Mesodermal cell (in vitro differentiated cells): ENCODE measurements at regions not wholly inside any gene's neighbourhood (a gene's known extent, or its start where the extent isn't known, plus 50 kb on each side); places are given as distances from the start of the nearest gene placed in this dataset.

Experiments
- H3K27ac ChIP-seq: 2 replicates; pipeline ENCODE4 v1.7.0; 2013; ENCODE audit warnings: mild to moderate bottlenecking, low read depth, low read length, moderate library complexity; ENCODE audit not compliant: severe bottlenecking
- H3K36me3 ChIP-seq: 2 replicates; pipeline ENCODE4 v1.7.1; 2013; ENCODE audit warnings: mild to moderate bottlenecking, low read length, moderate library complexity; ENCODE audit not compliant: control insufficient read depth, insufficient read depth
- H3K4me1 ChIP-seq: one replicate; pipeline ENCODE4 v1.7.1; 2013; ENCODE audit warnings: mild to moderate bottlenecking, low read length; ENCODE audit not compliant: insufficient read depth, control insufficient read depth, poor library complexity, severe bottlenecking
- H3K4me3 ChIP-seq: 2 replicates; pipeline ENCODE4 v1.7.0; 2013; ENCODE audit warnings: low read length, control low read depth, mild to moderate bottlenecking; ENCODE audit not compliant: insufficient read depth, poor library complexity, severe bottlenecking; ENCODE audit errors: extremely low read depth
- H3K9me3 ChIP-seq: 2 replicates; pipeline ENCODE4 v1.7.1; 2013; ENCODE audit warnings: mild to moderate bottlenecking, low read length, moderate library complexity; ENCODE audit not compliant: control insufficient read depth
- WGBS, 2 experiments: methylation state at CpG; one replicate each; pipeline ENCODE4 v1.1.5; 2013; ENCODE audit warnings: missing lambda C conversion rate in 2 of 2; ENCODE audit not compliant: insufficient coverage in 2 of 2; 5-methylcytosine and 5-hydroxymethylcytosine counted together

DNA sequence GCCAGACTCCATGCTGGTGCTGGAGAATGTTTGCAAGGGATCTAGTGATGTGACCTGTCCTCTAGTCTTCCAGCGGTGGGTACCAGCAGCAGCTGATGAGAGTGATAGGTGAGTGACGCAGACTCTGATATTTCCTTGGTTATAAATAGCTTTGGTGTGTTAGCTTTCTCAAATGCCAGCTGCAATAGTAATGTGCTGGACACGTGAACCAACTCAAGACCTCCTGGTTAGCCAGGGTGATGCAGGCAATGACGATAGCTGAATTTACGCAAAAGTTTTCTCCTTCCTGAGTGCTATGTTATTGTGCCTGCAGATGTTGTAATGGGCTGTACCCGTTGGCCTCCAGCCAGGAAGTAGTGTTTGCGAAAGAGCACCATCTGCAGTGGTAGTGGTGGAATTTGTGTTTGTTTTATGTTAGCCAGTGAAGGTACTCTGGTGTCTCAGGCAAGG, 129.5 kb downstream of the CYSLTR2 start:
- Histone ChIP-seq H3K4me3 (no peak overlapping the region), H3K36me3 (no peaks in the 10 kb centered on the region), H3K9me3 (peaks cover 8% of the 10 kb centered on the region), H3K4me1 (no peaks in the 10 kb centered on the region), H3K27ac (no peak overlapping the region)
- WGBS, 2 experiments, result 82 to 98% methylated on average over 3 to 6 of the region's 7 CpGs

DNA sequence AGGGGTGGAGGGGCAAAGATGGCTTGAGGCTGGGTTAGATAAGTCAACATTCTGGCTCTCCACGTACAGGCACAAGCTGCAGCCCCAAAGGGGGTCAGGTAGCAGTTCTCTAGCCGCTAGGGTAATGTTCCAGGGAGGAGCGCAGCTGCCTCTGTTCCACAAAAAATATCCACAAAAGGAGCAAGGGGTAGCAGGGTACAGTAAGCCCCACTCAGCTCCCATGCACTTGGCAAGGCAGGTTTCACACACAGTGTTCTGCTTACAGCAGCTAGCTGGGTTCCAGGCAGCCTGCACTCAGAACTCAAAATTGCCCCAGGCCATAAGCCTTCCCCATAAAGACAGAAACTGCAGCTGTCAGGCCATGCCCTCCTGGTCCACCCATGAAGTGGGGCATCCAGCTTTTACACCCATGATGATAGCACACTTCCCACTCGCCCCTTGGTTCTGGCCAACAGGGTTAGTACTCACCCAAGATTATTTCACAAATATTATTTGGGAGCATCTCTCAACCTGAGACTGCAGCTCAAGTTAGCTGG, 130.0 kb downstream of the CYSLTR2 start:
- WGBS, 2 experiments, result 88 to 100% methylated on average over 3 of the region's 4 CpGs
- H3K27ac ChIP-seq, result no peak overlapping the region

DNA sequence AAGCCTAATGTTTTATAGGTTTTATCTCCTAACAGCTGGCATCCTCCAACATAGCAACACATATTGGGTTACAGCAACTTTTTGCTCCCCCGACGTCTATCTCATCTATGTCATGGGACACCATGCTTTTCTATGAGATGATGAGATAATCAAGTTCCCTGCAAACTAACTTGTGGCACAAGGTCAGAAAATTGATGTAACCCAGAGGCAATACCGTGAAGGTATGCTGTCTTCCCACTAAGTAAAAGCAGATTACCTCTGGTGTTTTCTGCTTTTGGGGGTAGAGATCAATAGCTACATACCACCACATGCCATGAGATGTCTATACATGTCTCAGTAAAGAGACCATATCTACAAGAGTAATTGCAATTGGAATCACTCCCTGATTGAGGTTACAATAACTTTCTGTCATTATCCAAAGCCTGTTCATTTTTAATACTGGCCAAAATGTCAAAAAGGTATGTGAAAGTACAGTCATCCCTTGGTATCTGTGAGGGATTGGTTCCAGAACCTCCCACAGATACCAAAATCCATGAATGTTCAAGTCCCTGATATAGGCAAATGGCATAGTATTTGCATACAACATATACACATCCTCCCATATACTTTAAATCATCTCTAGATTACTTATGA, 131.3 kb downstream of the CYSLTR2 start:
- WGBS, 2 experiments, result 67 to 100% methylated on average over 1 to 3 of the region's 3 CpGs

More for the DNA sequence above, 130.0 kb downstream of the CYSLTR2 start:
- H3K4me3 ChIP-seq, result no peak overlapping the region
- H3K4me1 ChIP-seq, result no peaks in the 10 kb centered on the region
- no peaks in the 10 kb centered on the region for H3K36me3 ChIP-seq
- H3K9me3 ChIP-seq, result peaks cover 8% of the 10 kb centered on the region

DNA sequence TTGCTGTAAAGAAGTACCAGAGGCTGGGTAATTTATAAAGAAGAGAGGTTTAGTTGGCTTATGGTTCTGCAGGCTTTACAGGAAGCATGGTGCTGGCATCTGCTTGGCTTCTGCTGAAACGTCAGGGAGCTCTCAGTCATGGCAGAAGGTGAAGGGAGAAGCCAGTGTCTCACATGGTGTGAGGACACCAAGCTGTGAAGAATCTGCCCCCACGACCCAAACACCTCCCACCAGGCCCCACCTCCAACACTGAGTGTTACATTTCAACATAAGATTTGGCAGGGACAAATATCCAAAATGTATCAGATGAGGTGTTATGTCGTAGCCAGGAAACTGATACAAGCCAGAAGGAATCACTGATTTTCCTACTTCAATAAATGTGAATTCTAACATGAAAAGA, 136.5 kb downstream of the CYSLTR2 start:
- Histone ChIP-seq H3K36me3 (no peaks in the 10 kb centered on the region), H3K4me1 (no peaks in the 10 kb centered on the region)
- 70 to 100% methylated on average over 1 to 2 of the region's 3 CpGs for WGBS, 2 experiments

More for the DNA sequence above, 131.3 kb downstream of the CYSLTR2 start:
- H3K9me3 ChIP-seq, result peaks cover 3% of the 10 kb centered on the region
- no peak overlapping the region for H3K27ac ChIP-seq
- no peak overlapping the region for H3K4me3 ChIP-seq
- no peaks in the 10 kb centered on the region for H3K4me1 ChIP-seq
- H3K36me3 ChIP-seq, result no peaks in the 10 kb centered on the region

DNA sequence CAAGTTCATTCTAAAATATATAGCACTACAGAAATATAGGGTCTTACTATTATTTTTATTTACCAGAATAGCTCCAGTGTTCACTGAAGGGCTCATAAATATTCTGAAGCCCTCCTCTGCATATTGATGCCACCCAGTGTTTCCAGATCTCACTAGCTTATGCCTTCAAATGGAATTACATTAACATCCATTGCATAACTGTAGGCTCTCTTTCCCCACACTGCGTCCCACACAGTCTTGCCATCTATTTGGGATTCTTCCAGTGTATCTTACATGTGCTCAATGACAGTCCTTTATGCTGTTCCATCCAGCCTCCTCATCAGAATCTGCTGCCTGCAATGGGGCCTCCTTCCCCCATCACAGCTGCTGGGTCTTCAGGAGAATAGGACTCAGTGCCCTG, 137.2 kb downstream of the CYSLTR2 start:
- 83 to 92% methylated on average over 1 of the region's 1 CpG for WGBS, 2 experiments
- Histone ChIP-seq H3K4me3 (no peak overlapping the region), H3K9me3 (no peaks in the 10 kb centered on the region), H3K27ac (no peak overlapping the region), H3K36me3 (no peaks in the 10 kb centered on the region), H3K4me1 (no peaks in the 10 kb centered on the region)

More for the DNA sequence above, 136.5 kb downstream of the CYSLTR2 start:
- Histone ChIP-seq H3K4me3 (no peak overlapping the region), H3K27ac (no peak overlapping the region), H3K9me3 (no peaks in the 10 kb centered on the region)

DNA sequence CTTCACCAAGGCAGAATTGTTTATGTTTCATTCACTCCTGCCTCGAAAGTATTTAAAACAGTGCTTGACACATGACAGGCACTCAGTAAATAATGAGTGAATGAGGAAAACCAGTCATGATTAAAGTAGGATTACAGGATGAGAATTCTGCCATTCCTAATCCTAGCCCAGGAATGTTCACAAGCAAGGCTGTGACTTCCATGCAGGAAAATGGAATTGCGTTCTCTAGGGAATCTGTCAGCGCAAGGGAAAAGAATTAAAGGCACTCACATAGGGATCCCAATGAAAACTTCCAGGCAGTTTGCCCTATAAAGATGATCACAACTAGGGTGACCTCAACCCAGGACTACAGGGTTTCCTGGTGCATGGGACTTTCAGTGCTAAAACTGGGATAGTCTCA, 143.4 kb downstream of the CYSLTR2 start:
- Histone ChIP-seq H3K9me3 (no peaks in the 10 kb centered on the region), H3K27ac (peak overlapping the region; percentile 7), H3K4me1 (no peaks in the 10 kb centered on the region), H3K4me3 (no peak overlapping the region), H3K36me3 (no peaks in the 10 kb centered on the region)
- 63 to 93% methylated on average over 2 to 3 of the region's 3 CpGs for WGBS, 2 experiments

DNA sequence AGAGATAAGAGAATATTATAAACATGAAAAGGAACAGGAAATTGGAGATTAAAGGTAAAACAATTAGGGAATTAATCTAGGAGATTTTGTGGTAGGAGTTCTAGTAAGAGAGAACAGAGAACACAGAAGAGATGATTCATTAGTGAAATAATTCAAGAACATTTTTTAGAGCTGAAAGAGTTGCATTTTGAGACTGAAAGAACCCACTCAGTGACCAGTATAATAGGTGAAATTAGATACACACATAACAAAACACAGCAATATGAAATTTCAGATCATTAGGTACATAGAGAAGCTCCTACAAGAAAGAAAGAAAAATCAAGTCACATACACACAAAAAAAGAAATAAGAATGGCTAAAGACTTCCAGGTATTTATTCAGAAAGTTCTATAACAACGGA, 144.0 kb downstream of the CYSLTR2 start:
- no peak overlapping the region for H3K27ac ChIP-seq
- WGBS, 2 experiments, result no CpG with 5 or more reads among the region's 1 CpG

DNA sequence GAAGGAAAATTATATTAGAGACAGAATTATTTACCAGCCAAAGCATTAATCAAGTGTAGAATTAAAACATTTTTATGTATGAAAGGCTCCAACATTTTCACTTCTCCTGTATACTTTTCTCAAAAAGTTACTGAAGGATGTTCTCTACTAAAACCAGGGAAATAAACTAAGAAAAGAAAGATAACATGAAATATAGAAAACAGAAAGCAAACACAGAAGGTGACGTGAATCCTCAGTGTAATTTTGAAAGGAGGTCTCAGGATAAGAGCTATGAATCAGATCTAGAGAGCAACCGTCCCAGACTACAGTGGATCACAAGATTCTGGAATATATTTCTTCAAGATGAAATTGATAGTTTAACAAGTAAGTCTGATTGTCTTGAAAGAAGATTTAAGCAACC, 144.5 kb downstream of the CYSLTR2 start:
- H3K4me3 ChIP-seq, result no peak overlapping the region
- H3K27ac ChIP-seq, result no peak overlapping the region
- no peaks in the 10 kb centered on the region for H3K36me3 ChIP-seq
- H3K9me3 ChIP-seq, result no peaks in the 10 kb centered on the region
- WGBS, 2 experiments, result 94% methylated on average over 2 of the region's 2 CpGs; no CpG with 5 or more reads in 1 of the 2 experiments
- no peaks in the 10 kb centered on the region for H3K4me1 ChIP-seq

More for the DNA sequence above, 144.0 kb downstream of the CYSLTR2 start:
- no peaks in the 10 kb centered on the region for H3K4me1 ChIP-seq
- no peaks in the 10 kb centered on the region for H3K36me3 ChIP-seq
- H3K9me3 ChIP-seq, result no peaks in the 10 kb centered on the region
- H3K4me3 ChIP-seq, result no peak overlapping the region

DNA sequence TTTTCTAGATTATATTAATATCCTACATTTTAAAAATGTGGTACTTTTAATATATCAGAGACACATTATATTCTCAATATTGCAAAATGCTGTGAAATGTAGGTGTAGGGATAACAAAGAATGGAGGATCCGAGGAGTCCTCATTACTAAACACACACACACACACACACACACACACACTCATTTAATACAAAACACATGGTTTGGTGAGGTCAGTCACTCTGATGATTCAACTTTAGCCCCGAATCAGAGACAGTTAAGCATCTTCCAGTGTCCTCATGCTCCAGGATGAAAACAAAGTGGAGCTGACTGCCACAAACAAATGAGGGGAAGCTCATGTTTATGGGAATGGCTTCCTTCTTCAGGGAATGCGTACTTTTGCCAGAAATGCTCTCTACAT, 147.5 kb downstream of the CYSLTR2 start:
- H3K9me3 ChIP-seq, result no peaks in the 10 kb centered on the region
- H3K36me3 ChIP-seq, result no peaks in the 10 kb centered on the region
- no peak overlapping the region for H3K27ac ChIP-seq
- WGBS, 2 experiments, result 67% methylated on average over 1 of the region's 3 CpGs; no CpG with 5 or more reads in 1 of the 2 experiments
- H3K4me1 ChIP-seq, result no peaks in the 10 kb centered on the region
- no peak overlapping the region for H3K4me3 ChIP-seq

DNA sequence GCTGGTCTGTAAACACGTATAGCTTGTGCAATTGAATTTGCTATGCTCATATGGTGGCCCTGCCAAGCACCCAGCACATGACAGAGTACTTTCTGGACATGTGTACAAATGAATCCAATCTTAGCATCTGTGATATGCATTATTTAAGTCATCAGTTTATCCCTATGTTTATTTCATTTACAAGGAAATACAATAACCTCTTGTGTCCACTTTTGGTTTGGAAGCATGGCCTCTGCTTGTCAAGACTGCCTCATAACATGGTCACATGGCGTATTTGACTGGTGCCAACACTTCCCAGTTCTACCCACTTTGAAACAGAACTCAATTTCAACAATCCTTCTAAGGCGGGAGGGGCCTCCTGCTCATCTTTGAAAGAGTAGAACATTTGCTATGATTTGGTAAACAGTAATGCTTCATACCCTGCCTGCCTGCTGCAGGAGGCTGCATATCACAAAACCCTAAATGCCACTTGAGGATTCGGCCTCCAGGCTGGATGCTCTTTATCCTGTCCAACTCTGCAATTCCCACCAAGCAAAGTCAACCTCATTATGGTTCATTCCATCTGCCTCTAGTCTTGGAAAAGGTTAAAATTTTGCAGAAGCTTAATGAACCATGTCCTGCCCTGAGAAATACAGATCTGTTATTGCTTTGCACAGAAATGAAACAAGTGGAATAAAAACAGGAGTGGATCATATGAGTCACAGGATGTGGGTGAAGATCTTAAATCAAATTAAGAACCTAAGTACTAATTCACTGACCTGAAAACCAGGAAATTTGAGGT, 151.3 kb downstream of the CYSLTR2 start:
- H3K4me3 ChIP-seq, result no peak overlapping the region
- H3K4me1 ChIP-seq, result no peaks in the 10 kb centered on the region
- H3K27ac ChIP-seq, result no peak overlapping the region
- WGBS, 2 experiments, result 93% methylated on average over 2 of the region's 4 CpGs
- no peaks in the 10 kb centered on the region for H3K36me3 ChIP-seq
- H3K9me3 ChIP-seq, result no peaks in the 10 kb centered on the region
